NCI-H1694 (cell line): ENCODE measurements at regions not wholly inside any gene's neighbourhood (a gene's known extent, or its start where the extent isn't known, plus 50 kb on each side); places are given as distances from the start of the nearest gene placed in this dataset.

Source experiments
- DNase-seq: peaks from one replicate; lab custom pipeline; 2025; lab: John Stamatoyannopoulos, UW

DNA sequence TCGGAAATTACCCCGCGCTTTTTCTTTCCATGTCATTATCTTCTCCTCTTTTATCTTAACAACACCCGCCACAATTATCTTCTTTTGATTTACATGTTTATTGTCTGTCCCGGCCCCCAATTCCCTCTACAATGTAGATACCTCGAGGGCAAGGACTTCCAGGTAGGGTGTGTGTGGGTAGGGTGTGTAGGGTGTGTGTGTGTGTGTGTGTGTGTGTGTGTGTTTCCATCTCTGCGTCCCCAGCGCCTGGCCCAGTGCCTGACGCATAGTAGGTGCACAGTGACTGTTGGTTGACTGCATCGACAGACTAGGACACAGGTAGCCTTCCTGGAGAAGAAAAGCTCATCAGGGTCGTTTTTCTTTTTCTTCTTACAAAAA, 103.1 kb downstream of the UCHL1 start:
- DNase-seq: no peak

DNA sequence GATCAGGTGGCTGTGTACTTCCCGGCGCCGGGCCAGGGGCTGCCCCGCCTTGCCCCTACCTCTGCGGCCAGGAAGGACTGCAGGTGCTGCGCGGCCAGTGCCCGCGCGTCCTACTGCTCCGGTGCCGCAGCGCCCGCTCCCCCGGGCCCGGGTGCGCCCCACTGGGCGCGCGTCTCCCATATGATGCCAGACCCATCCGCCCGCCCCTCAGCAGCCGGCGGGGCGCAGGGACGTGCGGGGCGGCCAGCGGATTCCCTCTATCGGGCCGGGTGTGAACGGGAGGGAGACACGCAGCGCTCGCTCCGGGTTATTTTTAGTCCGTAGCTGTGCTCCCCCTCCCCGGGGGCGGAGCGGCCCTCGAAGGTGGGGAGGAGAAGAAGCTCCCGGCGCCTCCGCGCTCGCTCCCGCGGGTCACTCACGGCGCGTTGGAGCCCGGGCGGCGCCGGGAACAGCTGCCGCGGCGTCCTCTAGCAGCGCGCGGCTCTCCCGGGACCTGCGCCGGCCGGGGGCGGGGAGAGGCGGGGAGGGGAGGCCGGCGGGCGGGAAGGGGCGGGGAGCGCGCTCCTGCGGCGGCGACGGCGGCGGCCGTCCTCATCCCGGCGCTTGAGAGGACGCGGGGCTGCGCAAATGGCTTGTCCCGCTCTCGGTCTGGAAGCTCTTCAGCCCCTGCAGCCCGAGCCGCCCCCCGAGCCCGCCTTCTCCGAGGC, 103.6 kb downstream of the UCHL1 start:
- DNase-seq: peak; percentile 68

DNA sequence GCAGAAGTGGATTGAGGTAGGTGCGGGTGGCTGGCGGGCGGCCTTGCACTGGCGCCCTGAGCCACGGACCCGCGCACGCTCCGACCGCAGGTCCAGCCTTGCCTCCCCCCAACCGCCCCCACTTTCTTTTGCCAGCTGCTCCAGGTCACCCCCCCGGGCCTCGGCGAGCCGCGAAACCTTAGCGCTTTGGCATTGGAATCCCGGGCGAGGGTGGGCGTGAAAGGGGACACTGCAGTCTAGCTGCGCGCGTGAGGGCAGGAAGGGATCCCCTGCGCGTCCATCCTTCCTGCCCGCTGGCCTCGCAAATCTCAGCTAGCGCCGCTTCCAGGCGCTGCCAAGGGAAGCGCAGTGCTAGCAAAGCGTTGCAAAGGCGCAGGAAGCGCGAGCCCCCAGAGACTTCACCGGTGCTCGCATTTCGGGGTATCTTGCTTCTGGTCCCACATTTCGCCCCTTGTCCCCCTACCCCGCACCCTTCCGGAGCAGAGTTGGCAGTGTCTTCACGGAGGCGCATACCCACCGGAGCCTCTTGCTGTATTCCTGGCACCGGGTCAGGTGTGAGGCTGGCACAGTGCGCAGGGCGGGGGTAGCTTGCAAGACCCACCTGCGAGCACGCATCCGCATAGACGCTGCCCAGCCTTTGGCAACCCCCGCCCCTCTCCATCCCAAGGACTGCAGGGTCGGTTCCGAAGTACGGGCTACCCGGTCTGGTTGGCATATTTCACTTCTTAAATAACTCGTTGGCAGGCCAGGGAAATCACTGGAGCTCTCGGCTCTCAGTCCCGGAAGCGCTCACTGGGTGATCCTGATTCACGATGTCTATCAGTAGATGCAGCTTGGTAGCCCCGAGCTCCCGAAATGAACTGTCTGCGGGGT, 104.4 kb downstream of the UCHL1 start:
- peak; percentile 19 for DNase-seq

DNA sequence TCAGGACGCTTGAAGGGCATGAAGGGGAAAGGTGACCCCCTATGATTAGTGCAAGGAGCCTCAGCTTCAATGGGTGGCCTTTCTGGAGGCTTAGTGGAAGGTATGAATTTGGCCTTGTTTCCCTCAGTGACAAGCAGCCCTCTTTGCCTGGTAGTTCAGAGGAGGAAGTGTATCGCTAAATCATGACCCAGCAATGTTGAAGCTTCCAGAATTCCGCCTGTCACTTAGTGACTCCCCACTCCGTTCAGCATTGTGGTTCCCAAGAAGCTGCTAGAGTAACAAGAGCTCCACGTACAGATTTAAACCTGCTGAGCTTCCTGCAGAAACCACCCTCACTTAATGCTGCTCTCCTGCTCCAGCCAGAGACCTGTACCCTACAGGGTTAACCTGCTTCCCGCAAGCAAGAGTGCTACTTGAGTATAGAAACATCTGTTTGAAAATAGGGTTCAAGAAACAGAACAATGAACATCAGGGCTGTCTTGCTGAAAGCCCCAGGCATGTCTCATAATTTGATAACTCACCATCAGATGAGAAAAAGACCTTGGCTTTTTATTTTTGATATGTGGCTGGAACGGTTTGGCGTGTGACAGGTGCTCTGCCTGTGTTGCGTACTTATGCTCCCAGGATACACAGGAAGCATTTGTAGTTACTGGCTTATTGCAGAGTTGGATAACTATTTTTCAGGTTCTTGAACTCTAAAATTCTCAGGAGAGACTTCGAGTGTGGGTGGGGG, 105.2 kb downstream of the UCHL1 start:
- DNase-seq: no peak

DNA sequence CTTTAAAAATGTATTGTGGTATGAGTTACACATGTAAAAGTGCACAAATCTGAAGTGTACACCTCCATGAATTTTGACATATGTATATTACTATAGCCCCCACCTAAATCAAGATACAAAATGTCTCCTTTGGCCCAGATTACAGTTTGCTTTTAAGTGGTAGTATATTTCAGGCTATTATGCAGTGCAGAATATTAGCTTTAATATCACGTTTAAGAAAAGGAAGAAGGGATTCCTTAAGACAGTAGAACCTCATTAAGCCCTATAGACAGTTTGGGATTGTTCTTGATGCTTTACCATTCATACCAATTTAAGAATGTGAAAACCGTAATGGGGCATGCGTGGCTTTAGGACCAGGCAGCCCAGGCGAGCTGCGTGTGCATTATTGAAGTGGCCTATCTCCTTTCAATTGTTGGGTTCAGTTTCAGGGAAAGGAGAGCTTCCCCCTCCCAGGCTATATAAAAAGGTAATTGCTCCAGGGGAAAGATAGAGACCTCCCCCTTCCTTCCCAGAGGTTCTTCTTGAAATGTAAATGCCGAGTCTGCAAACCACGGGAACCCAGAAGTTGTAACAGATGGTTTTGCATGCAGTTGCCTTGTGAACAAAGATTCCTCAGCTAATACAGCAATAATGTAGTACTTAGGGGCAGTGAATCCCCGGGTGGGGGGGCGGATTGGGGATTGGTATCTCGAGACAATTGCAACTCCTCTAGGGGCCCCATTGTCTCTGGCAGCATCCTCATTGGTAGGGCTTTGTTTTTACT, 106.1 kb downstream of the UCHL1 start:
- DNase-seq: no peak

DNA sequence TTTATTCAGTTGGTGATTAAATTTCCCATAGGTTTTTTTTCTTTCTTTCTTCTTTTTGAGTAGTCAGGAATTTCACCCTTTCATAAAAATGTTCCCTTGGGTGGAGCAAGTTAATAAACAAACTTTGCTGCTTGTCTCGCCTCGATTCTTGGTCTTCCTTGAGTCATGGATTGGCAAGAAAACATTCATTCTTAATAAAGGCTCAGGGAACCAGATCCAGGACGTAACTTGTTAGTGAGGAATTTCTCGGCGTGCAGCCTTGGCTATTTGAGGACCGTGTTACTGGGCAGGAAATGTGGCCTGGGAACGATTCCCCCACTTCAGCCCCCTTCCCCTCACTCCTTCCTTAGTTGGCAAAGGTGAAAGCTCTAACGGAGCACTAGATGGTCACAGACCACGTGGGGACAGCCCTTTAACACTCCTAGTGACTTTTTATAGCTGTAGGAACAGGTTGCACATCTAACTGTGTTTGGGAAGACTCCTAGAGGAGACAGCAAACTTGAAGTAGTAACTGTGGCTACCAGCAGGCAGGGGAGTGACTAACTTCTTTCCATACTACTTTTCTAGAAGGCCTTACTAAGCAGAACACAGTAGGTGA, 106.8 kb downstream of the UCHL1 start:
- no peak for DNase-seq

DNA sequence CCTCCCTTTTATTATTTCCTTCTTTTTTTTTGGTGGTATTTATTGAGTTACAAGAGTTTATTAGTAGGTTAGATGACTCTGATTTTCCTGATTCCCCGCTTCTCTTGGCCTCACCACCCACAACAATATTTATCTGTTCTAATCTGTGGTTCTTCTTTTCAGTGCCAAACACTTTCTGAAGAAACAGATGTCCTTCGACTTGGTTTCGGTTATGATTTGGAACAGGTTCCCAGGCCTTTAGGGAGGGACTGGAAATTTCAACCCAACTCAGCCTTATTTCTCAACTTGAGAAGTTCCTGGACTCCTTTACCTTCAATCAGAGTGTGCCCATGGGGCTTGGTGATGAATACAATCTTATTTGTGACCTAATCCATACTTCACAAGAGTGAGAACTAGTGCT, 108.1 kb downstream of the UCHL1 start:
- DNase-seq: no peak

DNA sequence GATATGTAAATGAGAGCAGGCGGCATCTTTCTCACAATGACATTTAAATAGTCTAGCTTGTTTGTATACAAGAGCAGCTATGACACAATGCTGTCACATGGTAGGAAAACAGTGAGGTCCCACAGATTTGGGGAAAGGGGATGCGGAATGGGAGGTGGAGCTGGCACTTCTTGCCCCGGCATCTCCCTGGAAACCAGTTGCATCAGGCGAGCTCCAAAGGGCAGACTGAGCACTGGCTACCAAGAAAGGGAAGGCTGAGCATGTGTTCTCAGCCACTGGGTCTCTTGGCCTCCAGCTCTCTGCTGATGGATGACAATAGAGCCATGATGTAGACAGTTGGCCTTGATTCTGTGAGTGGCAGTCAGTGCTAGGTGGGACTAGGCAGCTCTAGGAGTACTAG, 109.0 kb downstream of the UCHL1 start:
- DNase-seq: no peak

DNA sequence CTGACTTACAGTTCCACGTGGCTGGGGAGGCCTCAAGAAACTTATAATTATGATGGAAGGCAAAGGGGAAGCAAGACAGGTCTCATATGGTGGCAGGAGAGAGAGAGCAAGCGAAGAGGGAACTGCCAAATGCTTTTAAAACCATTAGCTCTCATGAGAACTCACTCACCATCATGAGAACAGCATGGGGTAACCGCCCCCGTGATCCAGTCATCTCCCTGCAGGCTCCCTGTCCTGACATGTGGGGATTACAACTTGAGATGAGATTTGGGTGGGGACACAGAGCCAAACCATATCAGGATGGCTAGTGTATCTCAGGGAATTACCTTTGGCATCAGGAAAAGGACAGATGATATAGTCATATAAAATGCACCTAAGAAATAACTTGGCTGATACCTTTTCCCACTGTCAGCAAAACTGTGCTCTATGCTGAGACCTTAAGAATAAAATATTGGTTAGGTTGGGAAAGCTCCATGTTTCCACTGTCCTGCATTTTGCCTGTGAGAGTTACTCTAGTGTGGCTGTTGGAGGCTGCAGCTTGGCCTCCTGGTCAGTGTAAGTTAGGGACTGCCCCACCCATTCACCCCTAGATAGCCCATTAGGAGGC, 110.3 kb downstream of the UCHL1 start:
- no peak for DNase-seq

DNA sequence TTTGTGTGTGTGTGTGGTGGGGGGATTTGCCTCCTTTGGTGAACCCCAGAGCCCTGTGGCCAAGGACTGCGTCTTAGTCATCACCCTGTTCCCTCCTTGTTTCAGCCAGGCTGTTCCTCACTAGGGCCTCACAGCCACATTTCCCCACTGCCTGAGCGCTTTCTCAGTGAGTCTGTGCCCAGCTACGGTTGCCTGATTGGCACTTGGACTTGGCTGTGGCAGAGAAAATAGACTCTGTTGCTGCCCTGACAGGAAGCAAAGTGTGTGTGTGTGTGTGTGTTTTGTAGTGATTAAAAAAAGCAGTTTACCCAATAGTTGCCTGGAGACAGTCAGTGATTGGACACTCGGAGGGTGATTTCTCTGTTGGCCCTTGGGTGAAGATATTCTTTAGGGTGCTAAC, 113.0 kb downstream of the UCHL1 start:
- DNase-seq: no peak

DNA sequence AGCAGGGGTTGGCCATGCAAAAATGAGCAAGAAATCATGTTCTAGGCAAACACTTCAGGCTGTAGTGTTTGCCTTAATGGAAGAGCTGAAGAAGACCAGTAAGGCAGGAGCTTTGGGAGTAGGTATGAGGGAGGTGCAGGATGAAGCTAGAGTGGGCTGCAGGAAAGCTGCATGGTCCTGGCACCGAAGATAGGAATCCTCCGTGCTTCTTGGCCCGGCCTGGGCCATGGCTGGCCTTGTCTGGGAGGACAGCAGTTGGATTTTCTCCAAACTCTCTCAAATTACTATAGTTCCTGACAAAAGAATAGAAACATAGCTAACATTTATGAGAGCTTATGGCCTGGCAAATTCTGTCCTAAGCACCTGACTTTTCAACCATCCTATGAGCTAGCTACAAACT, 116.5 kb downstream of the UCHL1 start:
- no peak for DNase-seq

DNA sequence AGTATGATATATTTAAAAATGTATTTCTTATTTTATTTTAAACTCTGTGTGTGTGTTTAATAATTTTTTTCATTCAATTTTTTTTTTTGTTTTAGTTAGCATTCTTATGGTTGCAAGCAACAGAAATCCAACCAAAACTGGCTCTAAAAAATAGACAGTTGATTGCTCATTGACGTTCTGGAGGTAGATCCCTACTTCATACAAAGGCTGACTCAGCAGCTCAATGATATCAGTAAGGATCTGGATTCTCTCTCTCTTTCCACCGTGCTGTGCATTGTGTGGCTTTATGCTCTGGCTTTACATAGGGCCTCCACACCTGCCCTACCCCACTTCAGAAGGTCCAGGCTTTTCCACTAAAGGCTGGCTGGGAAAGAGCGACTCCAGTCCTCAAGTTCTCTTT, 117.8 kb downstream of the UCHL1 start:
- no peak for DNase-seq

DNA sequence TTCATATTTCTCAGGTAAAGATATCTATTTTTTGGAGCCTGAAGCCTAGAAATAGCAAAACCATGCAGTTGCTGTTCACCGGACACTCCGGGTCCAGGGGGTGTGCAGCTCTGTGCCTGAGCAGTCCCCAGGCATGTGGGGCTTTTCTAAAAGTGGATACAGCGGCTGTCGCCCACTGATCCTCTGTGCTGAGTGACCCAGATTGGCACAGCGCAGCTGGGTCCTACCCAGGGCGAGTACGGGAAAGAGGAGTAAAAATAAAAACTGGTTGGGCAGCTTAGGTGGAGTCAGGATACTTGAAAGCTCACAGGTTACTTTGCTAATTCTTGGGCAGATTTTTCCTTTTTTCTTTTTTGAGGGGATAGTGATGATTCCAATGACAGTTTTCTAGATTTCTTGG, 118.8 kb downstream of the UCHL1 start:
- no peak for DNase-seq

DNA sequence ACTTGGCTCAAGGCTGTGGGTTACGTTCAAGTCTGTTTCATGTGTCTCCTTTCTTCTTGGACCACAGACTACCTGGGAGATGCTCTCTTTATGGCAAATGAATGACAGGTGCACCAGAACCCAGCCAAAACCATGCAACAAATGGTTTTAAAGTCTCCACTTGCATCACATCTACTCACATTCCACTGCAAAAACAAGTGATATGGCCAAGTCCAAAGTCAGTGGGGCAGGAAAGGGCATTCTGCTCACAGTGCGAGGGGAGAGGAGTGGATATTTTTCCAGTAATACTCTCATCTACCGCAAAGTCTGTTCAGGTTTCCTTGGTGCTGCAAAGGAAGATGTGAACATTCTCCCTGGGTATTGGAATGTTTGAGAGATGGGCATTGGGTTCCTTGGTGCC, 120.5 kb downstream of the UCHL1 start:
- DNase-seq: no peak

DNA sequence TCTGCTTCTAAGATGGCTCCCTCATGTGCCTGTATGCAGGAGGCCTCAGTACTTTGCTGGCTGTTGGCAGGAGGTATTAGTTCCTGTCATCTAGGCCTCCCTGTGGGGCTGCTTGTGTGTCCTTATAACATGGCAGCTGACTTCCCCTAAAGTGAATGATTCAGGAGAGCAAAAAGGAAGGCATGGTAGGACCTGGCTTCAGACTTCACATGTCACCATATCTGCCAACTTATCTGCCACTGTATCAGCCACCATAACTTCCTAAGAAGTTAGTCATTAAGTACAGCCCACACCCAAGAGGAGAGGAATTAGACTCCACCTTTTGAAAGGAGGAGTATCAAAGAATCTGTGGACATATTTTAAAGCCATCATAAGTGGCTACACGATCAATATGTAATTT, 122.5 kb downstream of the UCHL1 start:
- DNase-seq: no peak

DNA sequence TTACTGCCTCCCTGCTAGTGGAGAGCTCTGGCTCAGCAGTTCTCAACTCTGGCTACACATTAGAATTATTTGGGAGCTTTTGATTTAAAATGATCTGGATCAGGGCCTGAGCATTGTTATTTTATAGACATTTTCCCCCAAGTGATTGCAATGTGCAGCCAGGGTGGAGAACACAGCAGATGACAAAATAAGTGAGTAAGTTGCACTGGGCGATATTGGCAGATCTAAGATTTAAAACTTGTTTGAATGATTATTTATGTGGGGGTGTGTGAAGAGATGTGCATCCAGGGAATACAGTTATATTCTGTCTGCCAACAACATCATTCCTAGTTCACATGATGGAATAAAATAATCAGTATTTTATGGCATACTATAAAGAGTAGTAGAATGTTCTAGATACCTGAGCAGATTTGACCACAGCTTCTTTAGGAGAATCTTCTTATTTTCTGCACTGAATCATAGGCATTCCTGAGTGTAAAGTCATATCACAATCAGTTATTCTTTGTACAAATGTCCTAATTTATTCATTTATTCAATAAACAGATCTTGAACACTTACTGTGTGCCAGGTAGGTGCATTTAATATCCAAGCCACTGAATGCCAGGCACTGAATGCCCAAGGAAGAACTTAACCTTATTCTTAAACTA, 123.9 kb downstream of the UCHL1 start:
- DNase-seq: no peak

DNA sequence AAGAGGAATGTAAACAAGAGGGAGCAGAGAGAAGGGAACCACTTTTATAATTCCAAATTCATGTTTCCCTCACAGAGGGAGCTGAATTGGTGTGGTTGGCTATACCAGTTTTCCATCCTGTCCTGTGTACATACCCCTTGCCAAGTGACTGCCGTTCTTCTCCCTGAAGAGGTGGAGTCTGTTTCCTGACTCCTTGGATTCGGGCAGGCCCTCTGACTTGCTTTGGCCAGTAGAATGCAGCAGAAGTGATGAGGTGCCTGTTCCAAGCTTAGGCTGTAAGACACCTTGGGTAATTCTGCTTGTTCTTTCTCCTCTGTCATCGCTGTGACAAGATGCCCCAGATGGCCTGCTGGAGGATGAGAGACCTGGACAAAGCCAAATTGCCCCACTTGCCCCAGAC, 124.7 kb downstream of the UCHL1 start:
- no peak for DNase-seq

DNA sequence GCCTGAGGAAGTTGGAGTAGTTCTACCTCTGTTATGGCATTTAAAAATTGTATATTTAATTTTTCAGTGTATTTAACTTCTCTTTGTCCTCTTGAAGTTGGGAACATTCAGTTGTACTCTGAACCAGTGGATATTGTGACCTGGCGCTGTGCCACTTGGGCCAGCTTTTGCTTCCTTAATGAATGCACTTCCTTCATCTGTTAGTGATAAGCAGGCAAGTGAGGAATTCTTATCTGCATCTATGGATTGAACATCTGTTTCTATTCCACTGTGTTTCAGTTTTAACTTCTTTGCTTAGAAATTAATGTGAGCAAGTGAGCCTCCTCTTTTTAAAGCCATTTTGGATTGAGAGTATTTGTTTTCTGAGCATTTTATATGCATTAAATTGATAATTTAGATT, 128.3 kb downstream of the UCHL1 start:
- no peak for DNase-seq

DNA sequence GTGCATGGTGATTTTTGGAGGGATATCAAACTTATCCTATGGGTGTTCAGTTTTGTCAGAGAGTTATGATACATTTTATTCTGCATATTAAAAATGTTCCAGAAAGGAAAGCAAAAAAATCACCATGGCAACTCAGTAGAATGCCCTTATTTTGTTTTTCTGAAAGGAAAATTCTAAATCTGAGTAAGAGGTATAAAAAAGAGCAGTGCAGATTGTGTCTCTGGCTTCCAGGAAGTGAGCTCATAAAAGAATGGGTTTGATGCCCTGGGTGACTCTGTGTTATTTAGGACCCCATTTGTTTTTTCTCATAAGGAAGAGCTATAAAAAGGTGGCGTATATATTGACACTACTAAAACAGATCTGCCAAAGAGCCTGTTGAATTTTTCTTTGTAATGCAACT, 128.8 kb downstream of the UCHL1 start:
- DNase-seq: no peak

DNA sequence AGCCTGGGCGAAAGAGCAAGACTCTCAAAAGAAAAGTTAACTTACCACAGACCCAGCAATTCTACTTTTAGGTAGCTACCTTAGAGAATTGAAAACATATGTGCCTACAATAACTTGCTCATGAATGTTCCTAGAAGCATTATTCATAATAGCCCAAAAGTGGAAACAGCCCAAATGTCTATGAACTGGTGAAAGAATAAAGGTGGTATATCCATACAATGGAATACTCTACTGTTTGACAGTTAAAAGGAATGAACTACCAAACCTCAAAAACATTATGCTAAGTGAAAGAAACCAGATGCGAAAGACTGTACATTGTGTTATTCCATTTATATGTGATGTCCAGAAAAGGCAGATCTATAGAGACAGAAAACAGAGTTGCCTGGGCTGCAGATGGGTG, 131.4 kb downstream of the UCHL1 start:
- DNase-seq: no peak

DNA sequence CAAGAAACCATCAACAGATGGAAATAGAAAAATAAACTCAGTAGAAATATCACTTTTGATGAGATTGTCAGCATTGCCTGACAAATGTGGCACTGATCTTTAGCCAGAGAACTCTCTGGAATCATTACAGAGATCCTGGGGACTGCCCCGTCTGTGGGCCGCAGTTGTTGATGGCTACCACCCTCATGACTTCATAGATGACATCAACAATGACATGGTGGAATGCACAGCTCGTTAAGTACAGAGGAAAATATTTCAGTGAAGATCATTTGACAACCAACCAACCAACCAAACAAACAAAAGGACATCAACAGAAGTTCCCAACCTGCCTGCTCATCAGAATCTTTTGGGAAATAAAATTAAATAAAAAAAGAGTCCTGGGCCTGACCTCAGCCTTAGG, 132.6 kb downstream of the UCHL1 start:
- no peak for DNase-seq
